Mesodermal cell (in vitro differentiated cells): ENCODE measurements at regions not wholly inside any gene's neighbourhood (a gene's known extent, or its start where the extent isn't known, plus 50 kb on each side); places are given as distances from the start of the nearest gene placed in this dataset.
"Not testable (repeated sequence)": the region's sequence is repeated elsewhere in the genome, so short reads cannot be mapped to it uniquely, and the experiment has no call there.

ENCODE experiments used
- H3K27ac ChIP-seq: 2 replicates; pipeline ENCODE4 v1.7.0; 2013; ENCODE audit warnings: mild to moderate bottlenecking, low read depth, low read length, moderate library complexity; ENCODE audit not compliant: severe bottlenecking
- H3K36me3 ChIP-seq: 2 replicates; pipeline ENCODE4 v1.7.1; 2013; ENCODE audit warnings: mild to moderate bottlenecking, low read length, moderate library complexity; ENCODE audit not compliant: control insufficient read depth, insufficient read depth
- H3K4me1 ChIP-seq: one replicate; pipeline ENCODE4 v1.7.1; 2013; ENCODE audit warnings: mild to moderate bottlenecking, low read length; ENCODE audit not compliant: insufficient read depth, control insufficient read depth, poor library complexity, severe bottlenecking
- H3K4me3 ChIP-seq: 2 replicates; pipeline ENCODE4 v1.7.0; 2013; ENCODE audit warnings: low read length, control low read depth, mild to moderate bottlenecking; ENCODE audit not compliant: insufficient read depth, poor library complexity, severe bottlenecking; ENCODE audit errors: extremely low read depth
- H3K9me3 ChIP-seq: 2 replicates; pipeline ENCODE4 v1.7.1; 2013; ENCODE audit warnings: mild to moderate bottlenecking, low read length, moderate library complexity; ENCODE audit not compliant: control insufficient read depth
- WGBS, 2 experiments: methylation state at CpG; one replicate each; pipeline ENCODE4 v1.1.5; 2013; ENCODE audit warnings: missing lambda C conversion rate in 2 of 2; ENCODE audit not compliant: insufficient coverage in 2 of 2; 5-methylcytosine and 5-hydroxymethylcytosine counted together

DNA sequence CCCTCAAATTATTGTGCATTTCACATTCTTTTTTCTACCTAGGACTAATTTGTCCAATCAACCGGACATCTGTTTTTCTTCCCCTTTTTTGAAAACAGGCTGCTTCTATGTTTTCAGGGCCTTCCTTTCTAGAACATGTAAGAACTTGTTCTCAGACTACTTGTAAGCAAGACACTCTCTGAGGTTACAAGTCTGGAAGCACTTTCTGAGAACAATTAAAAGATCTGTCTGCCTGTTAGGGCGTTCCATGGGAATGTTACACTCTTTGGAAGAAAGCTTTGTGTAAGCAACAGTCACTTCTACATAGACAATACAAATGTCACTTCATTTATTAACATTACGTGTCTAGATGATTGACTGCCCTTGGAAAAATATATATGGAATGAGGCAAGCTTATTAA, 50.9 kb upstream of the HSPB3 start:
- WGBS, 2 experiments: 90 to 100% methylated on average over 1 of the region's 3 CpGs
- H3K4me3 ChIP-seq: no peak overlapping the region
- H3K27ac ChIP-seq: peak overlapping the region; percentile 6
- no peaks in the 10 kb centered on the region for H3K36me3 ChIP-seq
- peaks cover 6% of the 10 kb centered on the region for H3K4me1 ChIP-seq
- no peaks in the 10 kb centered on the region for H3K9me3 ChIP-seq

DNA sequence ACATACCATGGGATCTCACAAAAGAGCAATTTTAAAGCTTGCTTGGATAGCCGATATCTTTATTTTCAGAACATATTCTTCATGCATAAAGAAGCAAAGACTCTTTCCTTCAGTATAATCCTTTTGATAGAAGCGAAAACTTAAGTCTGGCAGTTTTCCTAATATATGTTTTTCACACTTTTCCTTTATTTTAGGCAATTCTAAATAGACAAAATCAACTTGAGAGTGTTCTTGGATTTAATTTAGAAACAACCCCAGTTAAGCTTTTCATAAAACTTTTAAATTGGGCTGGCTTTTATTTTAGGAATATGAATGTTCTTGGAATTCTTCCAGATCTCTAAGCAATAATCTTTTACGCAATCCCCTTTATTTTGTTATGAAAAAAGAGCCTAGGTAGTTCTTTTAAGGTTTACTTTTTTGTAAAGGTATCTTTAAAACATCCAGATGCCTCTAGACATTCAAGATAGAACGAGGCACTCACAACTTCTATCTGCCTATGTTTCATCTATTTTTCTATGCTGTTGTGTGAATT, 51.5 kb upstream of the HSPB3 start:
- WGBS, 2 experiments: 86 to 100% methylated on average over 1 to 2 of the region's 4 CpGs
- Histone ChIP-seq H3K27ac (no peak overlapping the region), H3K9me3 (no peaks in the 10 kb centered on the region), H3K4me1 (peaks cover 6% of the 10 kb centered on the region), H3K36me3 (no peaks in the 10 kb centered on the region), H3K4me3 (no peak overlapping the region)

DNA sequence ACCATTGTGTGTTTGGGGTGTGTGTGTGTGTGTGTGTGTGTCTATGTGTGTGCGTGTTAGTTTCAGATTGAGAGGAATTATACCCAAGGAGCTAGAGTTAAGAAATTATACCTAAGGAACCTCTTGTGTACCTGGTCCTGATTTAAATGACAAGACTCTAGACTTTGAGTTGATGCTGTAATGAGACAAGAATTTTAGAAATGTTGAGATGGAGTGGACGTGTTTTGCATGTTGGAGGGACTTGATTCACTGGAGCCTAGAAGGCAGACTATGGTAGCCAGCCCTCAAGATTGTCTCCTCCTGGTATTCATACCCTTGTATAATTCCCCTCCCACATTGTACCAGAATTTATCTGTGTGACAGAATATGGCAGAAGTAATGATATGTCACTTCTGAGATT, 52.4 kb upstream of the HSPB3 start:
- 100% methylated on average over 1 to 2 of the region's 2 CpGs for WGBS, 2 experiments

DNA sequence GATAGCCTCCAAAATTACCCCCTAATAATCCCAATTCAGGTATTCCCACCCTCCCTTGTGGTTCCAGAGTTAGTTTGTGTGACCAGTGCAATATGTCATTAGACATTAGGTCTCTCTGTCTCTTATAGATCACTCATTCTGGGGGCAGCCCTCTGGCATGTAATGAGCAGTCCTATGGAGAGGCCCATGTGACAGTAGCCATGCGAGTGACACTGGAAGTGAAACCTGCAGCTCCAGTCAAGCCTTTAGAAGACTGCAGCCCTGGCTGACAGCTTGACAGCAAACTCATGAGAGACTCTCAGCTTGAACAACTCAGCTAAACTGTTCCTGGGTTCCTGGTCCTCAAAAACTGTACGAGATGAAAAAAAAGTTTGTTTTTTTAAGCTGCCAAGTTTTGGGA, 54.0 kb upstream of the HSPB3 start:
- no peaks in the 10 kb centered on the region for H3K36me3 ChIP-seq
- no peak overlapping the region for H3K27ac ChIP-seq
- H3K4me3 ChIP-seq: no peak overlapping the region
- H3K4me1 ChIP-seq: peaks cover 6% of the 10 kb centered on the region
- WGBS, 2 experiments: 88 to 93% methylated on average over 1 of the region's 2 CpGs
- no peaks in the 10 kb centered on the region for H3K9me3 ChIP-seq

More for the DNA sequence above, 52.4 kb upstream of the HSPB3 start:
- Histone ChIP-seq H3K36me3 (no peaks in the 10 kb centered on the region), H3K4me3 (no peak overlapping the region), H3K27ac (no peak overlapping the region), H3K4me1 (peaks cover 6% of the 10 kb centered on the region), H3K9me3 (no peaks in the 10 kb centered on the region)

- WGBS, 2 experiments: 100% methylated on average over 1 of the region's 1 CpG
- no peaks in the 10 kb centered on the region for H3K36me3 ChIP-seq
- H3K9me3 ChIP-seq: no peaks in the 10 kb centered on the region
- no peak overlapping the region for H3K4me3 ChIP-seq
- no peak overlapping the region for H3K27ac ChIP-seq
- H3K4me1 ChIP-seq: no peaks in the 10 kb centered on the region
These were observed 57.3 kb upstream of the HSPB3 start for GRCh38 chr5:54398191-54398590.

DNA sequence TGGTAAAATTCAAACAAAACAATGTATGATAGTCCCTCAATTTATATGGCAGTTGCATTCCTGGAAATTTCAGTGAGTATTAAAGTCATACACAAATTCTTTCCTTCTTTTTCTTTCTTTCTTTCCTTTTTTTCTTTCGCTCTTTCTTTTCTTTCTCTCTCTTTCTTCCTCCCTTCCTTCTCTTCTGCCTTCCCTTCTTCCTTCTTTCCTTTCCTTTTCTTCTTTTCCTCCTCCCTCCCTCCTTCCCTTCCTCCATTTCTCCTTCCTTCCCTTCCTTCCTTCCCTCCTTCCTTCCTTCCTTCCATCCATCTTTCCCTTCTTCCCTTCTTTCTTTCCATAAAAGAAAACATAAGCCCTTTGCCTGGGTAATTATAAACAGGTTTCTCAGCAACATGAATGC, 58.1 kb upstream of the HSPB3 start:
- H3K9me3 ChIP-seq: no peaks in the 10 kb centered on the region
- WGBS, 2 experiments: 80 to 83% methylated on average over 1 of the region's 1 CpG
- no peaks in the 10 kb centered on the region for H3K36me3 ChIP-seq
- no peak overlapping the region for H3K27ac ChIP-seq
- H3K4me1 ChIP-seq: no peaks in the 10 kb centered on the region
- H3K4me3 ChIP-seq: no peak overlapping the region

DNA sequence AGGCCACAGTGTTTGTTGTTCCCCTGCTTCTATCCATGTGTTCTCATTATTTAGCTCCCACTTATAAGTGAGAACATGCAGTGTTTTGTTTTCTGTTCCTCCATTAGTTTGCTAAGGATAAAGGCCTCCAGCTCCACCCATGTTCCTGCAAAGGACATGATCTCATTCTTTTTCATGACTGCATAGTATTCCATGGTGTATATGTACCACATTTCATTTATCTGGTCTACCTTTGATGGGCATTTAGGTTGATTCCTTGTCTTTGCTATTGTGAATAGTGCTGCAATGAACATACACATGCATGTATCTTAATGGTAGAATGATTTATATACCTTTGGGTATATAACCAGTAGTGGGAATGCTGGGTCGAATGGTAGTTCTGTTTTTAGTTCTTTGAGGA, 62.5 kb upstream of the HSPB3 start:
- WGBS, 2 experiments: 80% methylated on average over 1 of the region's 1 CpG; no CpG with 5 or more reads in 1 of the 2 experiments
- H3K36me3 ChIP-seq, H3K4me1 ChIP-seq, H3K4me3 ChIP-seq, H3K27ac ChIP-seq, H3K9me3 ChIP-seq: not testable (repeated sequence)

- Histone ChIP-seq H3K9me3 (no peaks in the 10 kb centered on the region), H3K4me3 (no peak overlapping the region), H3K36me3 (no peaks in the 10 kb centered on the region), H3K4me1 (no peaks in the 10 kb centered on the region), H3K27ac (no peak overlapping the region)
- 87 to 88% methylated on average over 3 to 5 of the region's 5 CpGs for WGBS, 2 experiments
These were observed 64.9 kb upstream of the HSPB3 start for GRCh38 chr5:54390539-54391031.

- no peaks in the 10 kb centered on the region for H3K4me1 ChIP-seq
- H3K9me3 ChIP-seq: no peaks in the 10 kb centered on the region
- no peak overlapping the region for H3K27ac ChIP-seq
- H3K4me3 ChIP-seq: no peak overlapping the region
- no peaks in the 10 kb centered on the region for H3K36me3 ChIP-seq
These were observed 65.5 kb upstream of the HSPB3 start for GRCh38 chr5:54390015-54390414.

DNA sequence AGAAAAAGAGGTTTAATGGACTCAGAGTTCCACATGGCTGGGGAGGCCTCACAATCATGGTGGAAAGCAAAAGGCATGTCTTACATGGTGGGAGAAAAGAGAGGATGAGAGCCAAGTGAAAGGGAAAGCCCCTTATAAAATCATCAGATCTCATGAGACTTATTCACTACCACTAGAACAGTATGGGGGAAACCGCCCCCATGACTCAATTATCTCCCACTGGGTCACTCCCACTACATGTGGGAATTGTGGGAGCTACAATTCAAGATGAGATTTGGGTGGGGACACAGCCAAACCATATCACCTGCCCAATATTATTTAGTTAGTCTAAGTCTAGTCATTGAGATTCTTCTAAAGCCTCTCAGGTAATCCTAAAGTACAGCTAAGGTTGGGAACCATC, 66.1 kb upstream of the HSPB3 start:
- no CpG with 5 or more reads among the region's 1 CpG for WGBS, 2 experiments
- H3K27ac ChIP-seq, H3K9me3 ChIP-seq, H3K4me1 ChIP-seq, H3K4me3 ChIP-seq, H3K36me3 ChIP-seq: not testable (repeated sequence)

DNA sequence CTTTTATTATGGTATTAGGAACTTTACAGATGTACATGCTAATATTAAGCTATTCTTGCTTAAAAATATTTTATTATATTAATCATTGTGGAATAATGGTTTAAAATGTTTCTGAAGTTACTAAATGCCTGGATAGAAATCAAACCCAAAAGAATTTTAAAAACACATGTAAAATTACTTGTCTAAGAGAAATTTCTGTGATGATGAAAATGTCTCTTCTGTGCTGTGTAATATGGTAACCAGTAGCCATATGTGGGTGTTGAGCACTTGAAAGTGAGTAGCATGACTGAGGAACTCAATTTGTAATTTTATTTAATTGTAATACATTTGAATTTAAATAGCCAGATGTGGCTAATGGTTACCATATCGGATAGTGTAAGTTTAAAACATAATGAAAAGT, 66.7 kb upstream of the HSPB3 start:
- Histone ChIP-seq H3K4me1 (no peaks in the 10 kb centered on the region), H3K27ac (no peak overlapping the region), H3K9me3 (no peaks in the 10 kb centered on the region), H3K4me3 (no peak overlapping the region), H3K36me3 (no peaks in the 10 kb centered on the region)
- WGBS, 2 experiments: no CpG with 5 or more reads among the region's 1 CpG
